ENCODE measurements at regions not wholly inside any gene's neighbourhood (a gene's known extent, or its start where the extent isn't known, plus 50 kb on each side); places are given as distances from the start of the nearest gene placed in this dataset.

DNA sequence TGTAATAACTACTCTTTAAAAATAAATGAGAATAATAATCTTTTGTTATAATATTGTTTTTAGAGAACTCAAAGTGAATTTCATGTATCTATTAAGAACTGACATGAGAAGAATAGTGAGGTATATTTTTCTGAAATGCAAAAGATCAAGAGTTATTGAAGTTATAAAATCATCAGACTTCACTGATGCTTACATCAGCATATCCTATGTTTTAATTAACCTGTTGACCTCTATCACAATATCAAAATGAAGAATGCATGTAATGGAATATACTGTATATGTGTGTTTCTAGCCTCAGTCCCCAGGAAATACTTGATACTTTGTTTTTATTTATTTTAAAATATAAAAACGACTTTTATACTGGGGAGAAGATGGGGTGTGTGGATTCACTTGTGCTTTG is 533.1 kb downstream of the KCTD16 start:
- Histone ChIP-seq H3K36me3 (no peaks in the 10 kb centered on the region), H3K4me2 (no peak overlapping the region), H3K27me3 (no peaks in the 10 kb centered on the region), H3K4me1 (no peaks in the 10 kb centered on the region), H3K4me3 (no peak overlapping the region), H3K9me3 (replicated peaks in 1 of 11) (peaks cover under 1 to 10% (median 3%) of the 10 kb centered on the region in 11 experiments; a peak in 16 of 22 replicates), H4K20me1 (no peaks in the 10 kb centered on the region), H3K27ac (no peak overlapping the region), H3K9ac (no peak overlapping the region)
- no peak for TF ChIP-seq Cebpa-rat (IDR thresholded peaks at IDR 0.05)

DNA sequence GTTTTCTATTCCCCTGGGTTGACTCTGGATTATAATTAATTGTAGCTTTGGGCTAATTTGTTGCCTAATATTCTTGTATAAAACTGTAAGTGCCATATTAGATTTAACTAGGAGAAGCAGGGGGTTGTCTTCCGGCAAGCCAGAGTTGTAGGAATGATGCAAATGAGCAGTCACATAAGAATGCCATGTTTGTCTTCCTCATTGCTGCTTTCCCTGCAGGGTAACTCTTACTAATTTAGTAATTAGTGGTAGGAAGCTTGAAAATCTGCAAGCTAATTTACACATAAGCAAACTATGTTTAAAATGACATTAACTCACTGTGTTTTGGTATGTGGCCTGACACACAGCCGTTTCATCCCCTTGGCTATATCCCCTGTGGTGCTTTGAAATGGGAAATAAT is 527.8 kb downstream of the KCTD16 start:
- no peak overlapping the region for H3K4me3 ChIP-seq
- no peak for TF ChIP-seq Cebpa-rat (IDR thresholded peaks at IDR 0.05)
- H3K9ac ChIP-seq = no peak overlapping the region
- H3K27me3 ChIP-seq = no peaks in the 10 kb centered on the region
- H3K27ac ChIP-seq = no peak overlapping the region
- no peaks in the 10 kb centered on the region for H3K36me3 ChIP-seq
- H3K4me2 ChIP-seq = no peak overlapping the region
- H4K20me1 ChIP-seq = no peaks in the 10 kb centered on the region
- no peaks in the 10 kb centered on the region for H3K9me3 ChIP-seq (replicated peaks in 1 of 11)
- no peaks in the 10 kb centered on the region for H3K4me1 ChIP-seq

DNA sequence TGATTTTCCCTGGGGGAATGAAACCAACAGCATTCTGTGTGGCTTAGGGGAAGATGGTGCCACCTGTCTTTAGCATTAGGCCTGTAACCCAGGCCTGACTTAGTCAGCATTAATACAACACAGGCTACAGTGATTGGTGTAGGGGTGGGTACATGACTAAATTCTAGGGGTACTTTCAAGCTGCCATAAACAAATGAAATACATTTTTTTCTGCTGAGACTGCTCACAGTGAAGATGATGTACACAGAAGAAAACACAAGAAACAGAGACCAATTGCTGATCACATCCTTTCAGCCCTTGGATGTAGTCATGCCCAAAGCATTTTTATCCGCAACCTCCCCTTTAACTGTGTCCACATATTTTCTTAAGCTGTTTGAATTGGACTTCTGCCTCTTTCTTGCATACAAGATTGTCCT is 527.2 kb downstream of the KCTD16 start:
- Histone ChIP-seq H4K20me1 (no peaks in the 10 kb centered on the region), H3K9ac (no peak overlapping the region), H3K4me3 (no peak overlapping the region), H3K36me3 (no peaks in the 10 kb centered on the region), H3K4me1 (no peaks in the 10 kb centered on the region), H3K27ac (no peak overlapping the region), H3K4me2 (no peak overlapping the region), H3K9me3 (replicated peaks in 1 of 11) (no peaks in the 10 kb centered on the region), H3K27me3 (no peaks in the 10 kb centered on the region)
- no peak for TF ChIP-seq Cebpa-rat (IDR thresholded peaks at IDR 0.05)

DNA sequence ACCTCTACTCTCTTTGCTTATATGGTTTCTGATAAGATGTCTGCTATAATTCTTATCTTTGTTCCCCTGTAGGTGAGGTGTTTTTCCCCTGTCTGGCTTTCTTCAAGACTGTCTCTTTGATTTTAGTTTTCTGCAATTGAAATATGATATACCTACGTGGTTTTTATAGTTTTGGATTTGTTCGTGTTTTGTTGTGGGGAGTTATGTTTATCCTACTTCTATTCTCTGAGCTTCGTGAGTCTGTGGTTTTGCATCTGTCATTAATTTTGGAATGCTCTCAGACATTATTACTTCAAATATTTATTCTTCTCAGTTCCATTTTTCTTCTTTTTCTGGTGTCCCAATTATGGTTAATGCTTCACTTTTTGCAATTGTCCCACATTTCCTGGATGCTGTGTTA is 521.3 kb downstream of the KCTD16 start:
- no peaks in the 10 kb centered on the region for H3K27me3 ChIP-seq
- H3K9ac ChIP-seq = no peak overlapping the region
- no peak overlapping the region for H3K4me2 ChIP-seq
- no peaks in the 10 kb centered on the region for H3K36me3 ChIP-seq
- no peak overlapping the region for H3K4me3 ChIP-seq
- no peaks in the 10 kb centered on the region for H4K20me1 ChIP-seq
- H3K4me1 ChIP-seq = no peaks in the 10 kb centered on the region
- H3K9me3 ChIP-seq (replicated peaks in 1 of 11) = peaks cover 0 to 6% (median 0%) of the 10 kb centered on the region in 11 experiments; a peak in 1 of 22 replicates
- no peak overlapping the region for H3K27ac ChIP-seq
- TF ChIP-seq Cebpa-rat (IDR thresholded peaks at IDR 0.05) = no peak

DNA sequence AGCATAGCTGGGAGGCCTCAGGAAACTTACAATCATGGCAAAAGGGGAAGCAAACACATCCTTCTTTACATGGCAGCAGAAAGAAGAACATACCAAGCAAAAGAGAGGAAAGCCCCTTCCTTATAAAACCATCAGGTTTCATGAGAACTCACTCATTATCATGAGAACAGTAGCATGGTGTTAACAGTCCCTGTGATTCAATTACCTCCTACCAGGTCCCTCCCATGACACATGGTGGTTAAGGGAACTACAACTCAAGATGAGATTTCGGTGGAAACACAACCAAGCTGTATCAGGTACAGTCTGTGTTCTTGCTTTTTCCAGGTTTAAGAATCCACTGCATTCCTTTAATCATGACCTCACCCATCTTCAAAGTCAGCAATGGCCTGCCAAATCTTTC is 514.2 kb downstream of the KCTD16 start:
- Histone ChIP-seq H4K20me1 (no peaks in the 10 kb centered on the region), H3K9me3 (replicated peaks in 1 of 11) (peaks cover 0 to 6% (median 0%) of the 10 kb centered on the region in 11 experiments; a peak in 1 of 22 replicates), H3K9ac (no peak overlapping the region), H3K27ac (no peak overlapping the region), H3K27me3 (no peaks in the 10 kb centered on the region), H3K4me2 (no peak overlapping the region), H3K4me3 (no peak overlapping the region), H3K4me1 (no peaks in the 10 kb centered on the region), H3K36me3 (no peaks in the 10 kb centered on the region)
- TF ChIP-seq Cebpa-rat (IDR thresholded peaks at IDR 0.05) = no peak

DNA sequence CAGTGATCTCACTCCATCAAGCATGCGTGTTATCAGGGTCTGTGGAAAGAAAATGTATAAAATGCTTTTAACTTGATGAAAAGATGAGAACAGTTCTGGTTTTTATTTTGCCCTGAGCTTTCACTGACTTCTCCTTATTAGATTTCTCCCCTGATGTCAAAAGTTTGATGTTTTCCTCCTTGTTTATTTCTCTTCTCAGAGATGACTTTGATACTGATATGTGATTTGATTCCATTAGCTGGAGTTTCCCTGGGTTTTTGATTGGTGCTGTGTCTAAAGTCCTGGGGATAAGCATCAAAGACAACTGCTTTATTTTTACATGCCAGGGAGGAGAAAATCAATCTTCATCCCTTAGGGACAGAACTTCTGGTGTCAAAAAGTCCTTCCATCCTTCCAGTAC is 510.0 kb downstream of the KCTD16 start:
- Histone ChIP-seq H3K4me3 (no peak overlapping the region), H4K20me1 (no peaks in the 10 kb centered on the region), H3K36me3 (no peaks in the 10 kb centered on the region), H3K4me2 (no peak overlapping the region), H3K9me3 (replicated peaks in 1 of 11) (no peaks in the 10 kb centered on the region), H3K4me1 (no peaks in the 10 kb centered on the region), H3K27ac (no peak overlapping the region), H3K9ac (no peak overlapping the region), H3K27me3 (no peaks in the 10 kb centered on the region)
- no peak for TF ChIP-seq Cebpa-rat (IDR thresholded peaks at IDR 0.05)

DNA sequence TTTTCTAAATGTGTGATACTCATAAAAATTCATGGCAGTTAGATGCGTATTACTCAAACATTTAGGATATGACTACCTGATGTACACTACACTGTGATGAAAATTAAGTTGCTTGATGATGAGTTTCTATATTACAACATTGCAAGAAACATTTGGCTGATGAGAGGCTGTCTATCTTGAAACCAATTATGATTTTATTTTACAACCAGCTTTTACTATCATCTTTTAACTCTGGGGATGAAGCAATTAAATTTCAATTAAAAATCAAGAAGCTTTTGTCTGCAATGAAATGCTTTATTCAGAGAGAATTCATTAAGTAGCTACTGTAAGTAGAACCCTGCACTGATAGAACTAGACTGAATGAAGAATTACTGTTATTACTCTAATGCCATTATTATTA is 500.4 kb downstream of the KCTD16 start:
- no peaks in the 10 kb centered on the region for H3K4me1 ChIP-seq
- H3K27ac ChIP-seq = no peak overlapping the region
- no peak overlapping the region for H3K4me3 ChIP-seq
- H3K9ac ChIP-seq = no peak overlapping the region
- H4K20me1 ChIP-seq = no peaks in the 10 kb centered on the region
- no peak overlapping the region for H3K4me2 ChIP-seq
- TF ChIP-seq Cebpa-rat (IDR thresholded peaks at IDR 0.05) = no peak
- no peaks in the 10 kb centered on the region for H3K27me3 ChIP-seq
- H3K36me3 ChIP-seq = no peaks in the 10 kb centered on the region
- H3K9me3 ChIP-seq (replicated peaks in 1 of 11) = no peaks in the 10 kb centered on the region

DNA sequence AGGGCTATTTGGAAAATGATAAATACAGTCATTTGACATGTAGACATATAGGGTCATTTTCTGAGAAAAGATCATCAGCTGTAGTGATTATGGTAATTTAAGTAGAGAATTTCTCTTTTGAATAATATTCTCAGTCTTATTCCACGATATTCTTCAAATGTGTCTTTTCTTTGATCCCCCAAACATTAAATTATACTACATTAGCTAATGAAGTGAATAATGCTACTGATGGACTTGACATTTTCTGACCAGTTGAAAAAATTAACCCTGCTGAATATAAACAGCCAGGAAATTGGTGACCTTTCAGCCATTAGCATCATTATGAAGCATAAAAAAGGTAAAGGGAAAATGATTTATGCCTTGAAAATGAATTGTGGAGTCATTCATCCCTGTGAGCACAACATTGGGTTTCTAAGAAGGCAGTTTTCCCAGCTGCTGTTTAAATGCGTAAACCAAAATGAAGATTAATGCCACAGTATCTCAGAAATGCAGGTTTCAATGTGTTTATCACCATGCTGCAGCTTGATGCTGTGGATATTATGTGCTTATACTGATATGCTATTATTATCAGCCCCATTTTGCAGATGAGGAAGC is 489.1 kb downstream of the KCTD16 start:
- no peak overlapping the region for H3K4me3 ChIP-seq
- H3K27ac ChIP-seq = no peak overlapping the region
- no peaks in the 10 kb centered on the region for H3K27me3 ChIP-seq
- no peaks in the 10 kb centered on the region for H3K36me3 ChIP-seq
- no peak overlapping the region for H3K4me2 ChIP-seq
- H3K9me3 ChIP-seq (replicated peaks in 1 of 11) = no peaks in the 10 kb centered on the region
- H3K4me1 ChIP-seq = no peaks in the 10 kb centered on the region
- TF ChIP-seq Cebpa-rat (IDR thresholded peaks at IDR 0.05) = no peak
- H3K9ac ChIP-seq = no peak overlapping the region
- no peaks in the 10 kb centered on the region for H4K20me1 ChIP-seq

DNA sequence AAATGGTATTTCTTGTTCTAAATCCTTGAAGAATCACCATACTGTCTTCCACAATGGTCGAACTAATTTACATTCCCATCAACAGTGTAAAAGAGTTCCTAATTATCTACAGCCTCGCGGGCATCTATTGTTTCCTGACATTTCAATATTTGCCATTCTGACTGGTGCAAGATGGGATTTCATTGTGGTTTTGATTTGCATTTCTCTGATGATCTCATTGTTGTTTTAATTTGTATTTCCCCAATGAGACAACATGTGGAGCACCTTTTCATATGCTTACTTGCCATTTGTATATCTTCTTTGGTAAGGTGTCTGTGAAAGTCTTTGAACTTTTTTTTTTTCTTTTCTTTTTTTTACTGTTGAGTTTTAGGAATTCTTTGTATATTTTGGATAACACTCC is 473.6 kb downstream of the KCTD16 start:
- Histone ChIP-seq H3K4me1 (no peaks in the 10 kb centered on the region), H3K27me3 (no peaks in the 10 kb centered on the region), H3K4me3 (no peak overlapping the region), H4K20me1 (no peaks in the 10 kb centered on the region), H3K4me2 (no peak overlapping the region), H3K9me3 (replicated peaks in 1 of 11) (no peaks in the 10 kb centered on the region), H3K36me3 (no peaks in the 10 kb centered on the region), H3K9ac (no peak overlapping the region), H3K27ac (no peak overlapping the region)
- no peak for TF ChIP-seq Cebpa-rat (IDR thresholded peaks at IDR 0.05)

DNA sequence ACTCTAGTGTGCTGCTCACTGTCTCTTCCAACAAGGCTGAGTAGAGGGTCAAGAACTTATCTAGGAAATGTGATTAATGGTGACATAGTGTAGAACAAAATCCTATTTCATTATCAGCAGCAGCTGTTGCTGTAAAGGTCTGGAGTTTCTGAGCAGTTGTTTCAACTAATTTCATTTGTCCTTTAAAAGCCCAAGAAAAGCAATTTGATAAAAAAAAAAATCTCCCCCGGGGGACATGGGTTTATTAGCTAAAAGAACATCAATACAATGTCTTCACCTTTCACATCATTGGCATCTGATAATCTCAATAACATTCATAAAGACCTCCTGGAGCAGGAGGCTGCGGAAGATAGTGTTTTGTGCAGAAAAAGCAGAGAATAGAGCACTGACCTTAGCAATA is 468.1 kb downstream of the KCTD16 start:
- no peaks in the 10 kb centered on the region for H3K36me3 ChIP-seq
- H3K4me2 ChIP-seq = no peak overlapping the region
- TF ChIP-seq Cebpa-rat (IDR thresholded peaks at IDR 0.05) = no peak
- no peak overlapping the region for H3K9ac ChIP-seq
- peaks cover 7 to 32% (median 17%) of the 10 kb centered on the region in 11 experiments; a peak in 19 of 22 replicates for H3K9me3 ChIP-seq (replicated peaks in 1 of 11)
- H3K4me3 ChIP-seq = no peak overlapping the region
- no peaks in the 10 kb centered on the region for H3K27me3 ChIP-seq
- H3K4me1 ChIP-seq = no peaks in the 10 kb centered on the region
- no peaks in the 10 kb centered on the region for H4K20me1 ChIP-seq
- H3K27ac ChIP-seq = no peak overlapping the region

Data from BLaER1 treated with 17β-estradiol and CSF1 and Interleukin-3, amounts not matched to agents 10 nM and 100 nM (cell line).